HEK293T (cell line): ENCODE measurements at regions not wholly inside any gene's neighbourhood (a gene's known extent, or its start where the extent isn't known, plus 50 kb on each side); places are given as distances from the start of the nearest gene placed in this dataset.
"Not testable (repeated sequence)": the region's sequence is repeated elsewhere in the genome, so short reads cannot be mapped to it uniquely, and the experiment has no call there.

Source experiments
- CTCF ChIA-PET: fragments of 350-600 bp; formaldehyde crosslinking; extraction: SDS; loops from one replicate; lab custom pipeline; 2021; ENCODE audit warnings: antibody characterized with exemption, inconsistent platforms; lab: Yijun Ruan, JAX
- POLR2A ChIA-PET: fragments of 350-600 bp; formaldehyde crosslinking; extraction: SDS; loops from one replicate; lab custom pipeline; 2020; ENCODE audit warnings: antibody characterized with exemption, inconsistent platforms; lab: Yijun Ruan, JAX
- DNase-seq: peaks from one replicate; pipeline ENCODE4 v3.0.0; 2012; ENCODE audit warnings: mixed read lengths; ENCODE audit errors: extremely low spot score
- ARNT ChIP-seq: fragments of 450-650 bp; IDR thresholded peaks from 2 replicates; pipeline ENCODE4 v1.6.1; 2017; ENCODE audit warnings: mild to moderate bottlenecking
- BHLHE40 ChIP-seq: fragments of 450-650 bp; IDR thresholded peaks from 2 replicates; pipeline ENCODE4 v1.6.1; 2016; ENCODE audit warnings: mild to moderate bottlenecking, moderate library complexity, borderline replicate concordance
- CTBP1 ChIP-seq: fragments of 450-650 bp; IDR thresholded peaks from 2 replicates; pipeline ENCODE4 v1.6.1; 2016; ENCODE audit warnings: borderline replicate concordance
- ELF4 ChIP-seq: fragments of 450-650 bp; IDR thresholded peaks from 2 replicates; pipeline ENCODE4 v1.6.1; 2017; ENCODE audit warnings: antibody characterized with exemption
- FOXA1 ChIP-seq: fragments of 450-650 bp; IDR thresholded peaks from 2 replicates; pipeline ENCODE4 v1.6.1; 2016; ENCODE audit warnings: mild to moderate bottlenecking
- FOXK2 ChIP-seq: fragments of 450-650 bp; IDR thresholded peaks from 2 replicates; pipeline ENCODE4 v1.6.1; 2016; ENCODE audit warnings: mild to moderate bottlenecking
- FOXM1 ChIP-seq: fragments of 450-650 bp; IDR thresholded peaks from 2 replicates; pipeline ENCODE4 v1.6.1; 2017; ENCODE audit warnings: mild to moderate bottlenecking, borderline replicate concordance
- HDGF ChIP-seq: fragments of 450-650 bp; IDR thresholded peaks from 2 replicates; pipeline ENCODE4 v1.6.1; 2017; ENCODE audit warnings: antibody characterized with exemption, borderline replicate concordance
- L3MBTL2 ChIP-seq: fragments of 450-650 bp; conservative IDR thresholded peaks from 2 replicates; pipeline ENCODE4 v1.6.1; 2016; ENCODE audit warnings: mild to moderate bottlenecking
- LEF1 ChIP-seq: fragments of 450-650 bp; IDR thresholded peaks from 2 replicates; pipeline ENCODE4 v1.6.1; 2017; ENCODE audit warnings: mild to moderate bottlenecking, borderline replicate concordance
- NFRKB ChIP-seq: fragments of 450-650 bp; IDR thresholded peaks from 2 replicates; pipeline ENCODE4 v1.6.1; 2016; ENCODE audit warnings: mild to moderate bottlenecking, moderate library complexity
- SP1 ChIP-seq: fragments of 450-650 bp; IDR thresholded peaks from 2 replicates; pipeline ENCODE4 v1.6.1; 2017
- SUZ12 ChIP-seq: fragments of 450-650 bp; IDR thresholded peaks from 2 replicates; pipeline ENCODE4 v1.6.1; 2016; ENCODE audit warnings: mild to moderate bottlenecking
- TARDBP ChIP-seq: fragments of 450-650 bp; IDR thresholded peaks from 2 replicates; pipeline ENCODE4 v1.6.1; 2016
- ZNF384 ChIP-seq: fragments of 450-650 bp; IDR thresholded peaks from 2 replicates; pipeline ENCODE4 v1.6.1; 2016
- TF ChIP-seq, protein P1 (sequence below): fragments of 450-650 bp; IDR thresholded peaks from 2 replicates; pipeline ENCODE4 v1.6.1; 2016

DNA sequence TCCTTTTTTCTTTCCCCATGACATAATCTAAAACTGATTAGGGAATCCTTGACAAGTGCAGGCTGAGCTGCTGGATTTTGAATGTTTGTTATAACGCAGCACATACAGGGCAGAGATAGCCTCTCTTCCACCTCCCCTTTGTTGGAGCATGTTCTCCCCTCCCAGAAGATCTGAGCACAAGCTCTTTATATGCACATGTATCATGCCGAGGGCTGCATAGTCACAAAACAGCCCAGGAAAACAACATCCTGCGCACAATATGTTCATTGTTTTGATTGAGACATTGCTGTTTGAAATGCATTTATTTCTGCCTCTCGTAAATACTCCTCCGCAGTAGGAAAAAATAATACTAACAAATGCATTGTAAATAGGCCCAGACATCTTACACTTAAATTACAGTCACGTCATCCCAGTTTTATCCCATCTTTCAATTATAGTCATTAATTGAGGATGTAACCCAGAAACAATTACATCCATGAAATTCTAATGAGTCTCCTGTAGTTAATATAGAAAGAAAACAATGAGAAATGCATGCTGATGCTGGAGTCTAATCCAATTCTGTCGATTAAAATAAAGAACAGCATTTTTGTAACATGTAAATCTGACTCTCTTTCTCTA lies 401.8 kb downstream of the BTG1 start:
- ChIA-PET POLR2A (no interaction called here), CTCF (no interaction called here)
- TF ChIP-seq BHLHE40 (no peak), SP1 (no peak), NFRKB (no peak), HDGF (no peak)
- TF ChIP-seq, protein P1, sequence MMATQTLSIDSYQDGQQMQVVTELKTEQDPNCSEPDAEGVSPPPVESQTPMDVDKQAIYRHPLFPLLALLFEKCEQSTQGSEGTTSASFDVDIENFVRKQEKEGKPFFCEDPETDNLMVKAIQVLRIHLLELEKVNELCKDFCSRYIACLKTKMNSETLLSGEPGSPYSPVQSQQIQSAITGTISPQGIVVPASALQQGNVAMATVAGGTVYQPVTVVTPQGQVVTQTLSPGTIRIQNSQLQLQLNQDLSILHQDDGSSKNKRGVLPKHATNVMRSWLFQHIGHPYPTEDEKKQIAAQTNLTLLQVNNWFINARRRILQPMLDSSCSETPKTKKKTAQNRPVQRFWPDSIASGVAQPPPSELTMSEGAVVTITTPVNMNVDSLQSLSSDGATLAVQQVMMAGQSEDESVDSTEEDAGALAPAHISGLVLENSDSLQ, result no peak
- no peak for DNase-seq

DNA sequence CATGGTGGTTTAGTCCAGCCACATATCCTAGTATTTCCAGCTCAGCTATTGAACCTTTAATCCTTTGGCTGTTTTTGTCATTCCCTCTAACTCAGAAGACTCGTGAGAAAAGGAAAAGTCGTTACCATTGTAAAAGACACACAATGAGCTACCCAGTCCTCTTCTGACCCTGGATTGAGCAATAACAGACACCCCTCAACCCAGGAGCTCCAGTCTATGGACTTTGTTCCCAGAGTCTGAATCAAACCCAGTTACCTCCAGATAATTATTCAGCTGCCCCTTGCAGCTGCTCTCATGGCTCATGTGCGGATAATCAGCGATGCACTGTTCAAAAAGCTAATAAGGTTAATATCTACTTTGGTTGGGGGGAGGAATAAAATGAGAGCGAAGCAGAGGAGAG lies 402.4 kb downstream of the BTG1 start:
- ChIA-PET CTCF (no interaction called here), POLR2A (no interaction called here)
- DNase-seq, result no peak
- no peak for TF ChIP-seq SP1
- no peak for TF ChIP-seq L3MBTL2
- TF ChIP-seq ELF4, result no peak
- no peak for TF ChIP-seq TARDBP

DNA sequence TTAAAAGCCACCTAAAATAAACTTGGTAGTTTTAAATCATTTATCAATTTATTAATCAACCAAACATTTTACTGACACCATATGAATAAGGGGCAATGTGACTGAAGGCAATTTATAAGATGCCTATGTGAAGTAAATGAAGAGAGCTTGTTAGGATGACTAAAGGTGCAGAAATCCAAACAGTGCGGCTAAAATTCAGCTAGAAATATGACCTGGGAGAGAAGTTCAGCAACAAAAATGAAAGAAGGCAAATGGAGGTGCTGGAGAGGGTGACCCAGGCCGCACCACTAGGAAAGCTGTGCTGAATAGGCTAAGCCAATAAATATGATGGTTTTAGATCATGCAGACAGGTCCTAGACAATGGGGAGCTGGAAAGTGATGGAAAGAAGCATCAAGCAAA lies 403.7 kb downstream of the BTG1 start:
- ChIA-PET POLR2A (no interaction called here), CTCF (no interaction called here)
- TF ChIP-seq SP1 (no peak), LEF1 (no peak), BHLHE40 (no peak), FOXA1 (no peak), L3MBTL2 (no peak), ARNT (no peak), NFRKB (no peak), CTBP1 (no peak), ZNF384 (no peak), FOXK2 (no peak)
- no peak for DNase-seq

DNA sequence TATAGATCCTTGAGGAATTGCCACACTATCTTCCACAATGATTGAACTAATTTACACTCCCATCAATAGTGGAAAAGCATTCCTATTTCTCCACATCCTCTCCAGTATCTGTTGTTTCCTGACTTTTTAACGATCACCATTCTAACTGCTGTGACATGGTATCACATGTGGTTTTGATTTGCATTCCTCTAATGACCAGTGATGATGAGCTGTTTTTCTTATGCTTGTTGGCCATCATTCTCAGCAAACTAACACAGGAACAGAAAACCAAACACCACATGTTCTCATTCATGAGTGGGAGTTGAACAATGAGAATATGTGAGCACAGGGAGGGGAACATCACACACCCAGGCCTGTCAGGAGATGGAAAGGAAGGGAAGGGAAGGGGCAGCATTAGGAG lies 411.8 kb downstream of the BTG1 start:
- POLR2A ChIA-PET, CTCF ChIA-PET, DNase-seq: not testable (repeated sequence)

DNA sequence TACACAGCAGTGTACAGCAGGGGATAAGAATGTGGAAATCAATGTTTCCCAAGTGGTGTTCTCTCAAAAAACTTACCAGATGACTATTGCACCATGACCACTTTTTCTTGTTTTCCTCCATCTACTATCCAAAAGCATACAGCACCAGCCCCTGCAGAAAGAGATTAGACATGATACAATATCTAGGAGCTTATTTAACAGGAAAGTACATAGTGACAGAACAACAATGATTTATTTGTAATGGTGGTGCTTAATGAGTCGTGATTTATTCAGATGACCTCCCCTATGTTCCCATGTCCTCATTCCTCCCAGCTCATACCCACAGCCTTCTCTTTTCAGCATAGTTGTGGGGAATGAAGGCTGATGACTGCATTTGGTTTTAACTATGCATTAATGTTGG lies 413.6 kb downstream of the BTG1 start:
- POLR2A ChIA-PET, result no interaction called here
- CTCF ChIA-PET, result no interaction called here
- DNase-seq, result no peak

DNA sequence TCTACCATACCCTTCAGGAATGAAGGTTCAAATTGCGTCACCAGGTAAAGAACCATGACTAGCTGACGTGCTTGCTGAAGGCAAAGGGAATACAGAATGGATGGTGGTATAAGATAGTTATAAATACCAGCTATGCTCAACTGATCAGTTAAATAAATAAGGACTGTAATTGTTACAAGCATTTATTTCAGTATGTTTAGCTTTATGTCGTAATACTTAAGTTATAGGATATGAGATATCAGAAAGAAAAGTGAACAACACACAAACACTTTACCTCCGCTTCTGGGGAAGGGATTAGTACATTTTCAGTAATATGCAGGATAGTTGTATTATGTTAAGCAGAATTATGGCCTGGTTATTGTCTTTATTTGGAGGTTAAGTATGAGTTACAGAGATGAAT lies 416.1 kb downstream of the BTG1 start:
- no peak for TF ChIP-seq NFRKB
- TF ChIP-seq FOXK2, result no peak
- no peak for TF ChIP-seq SUZ12
- TF ChIP-seq BHLHE40, result no peak
- no peak for TF ChIP-seq ARNT
- TF ChIP-seq CTBP1, result no peak
- TF ChIP-seq, protein P1, result no peak
- TF ChIP-seq FOXM1, result no peak
- TF ChIP-seq L3MBTL2, result no peak
- TF ChIP-seq FOXA1, result no peak
- TF ChIP-seq HDGF, result no peak
- TF ChIP-seq ELF4, result no peak
- no peak for TF ChIP-seq TARDBP
- CTCF ChIA-PET, result no interaction called here
- POLR2A ChIA-PET, result no interaction called here
- no peak for DNase-seq

More for the DNA sequence above, 413.6 kb downstream of the BTG1 start:
- no peak for TF ChIP-seq FOXA1
- TF ChIP-seq NFRKB, result no peak
- TF ChIP-seq SP1, result no peak
- no peak for TF ChIP-seq L3MBTL2
- TF ChIP-seq, protein P1, result no peak
- TF ChIP-seq ELF4, result no peak
- no peak for TF ChIP-seq LEF1
- TF ChIP-seq TARDBP, result no peak
- TF ChIP-seq HDGF, result no peak
- no peak for TF ChIP-seq FOXK2
- no peak for TF ChIP-seq BHLHE40
- TF ChIP-seq ZNF384, result no peak
- no peak for TF ChIP-seq ARNT
- TF ChIP-seq FOXM1, result no peak
- no peak for TF ChIP-seq SUZ12

DNA sequence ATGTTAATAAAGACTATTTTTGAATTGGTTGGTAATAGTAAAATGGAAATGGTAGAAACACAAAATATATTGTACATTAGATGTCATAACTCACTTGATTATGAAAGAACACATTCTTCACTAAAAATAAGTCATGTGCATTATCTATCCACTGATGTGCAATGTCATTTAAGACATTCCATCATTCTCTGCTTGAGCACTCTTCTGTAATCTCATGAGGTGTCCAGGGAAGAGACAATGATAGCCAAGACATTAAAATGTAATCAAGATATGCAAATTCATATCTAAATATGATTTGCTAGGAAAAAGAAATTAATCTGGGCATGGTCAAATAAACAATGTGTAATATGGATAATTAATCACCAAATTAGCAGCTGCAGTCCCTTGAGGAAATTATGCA lies 422.5 kb downstream of the BTG1 start:
- ChIA-PET CTCF (no interaction called here), POLR2A (no interaction called here)
- DNase-seq, result no peak

More for the DNA sequence above, 422.5 kb downstream of the BTG1 start:
- TF ChIP-seq ARNT (no peak), LEF1 (no peak)
